T47D (cell line): ENCODE measurements at regions not wholly inside any gene's neighbourhood (a gene's known extent, or its start where the extent isn't known, plus 50 kb on each side); places are given as distances from the start of the nearest gene placed in this dataset.
"Not testable (repeated sequence)": the region's sequence is repeated elsewhere in the genome, so short reads cannot be mapped to it uniquely, and the experiment has no call there.

Source experiments
- DNase-seq, 2 experiments: peaks; one replicate each; pipeline versions ENCODE4 v3.0.0 to v3.0.0-alpha.2; 2011 to 2012; ENCODE audit warnings: low read depth in 1 of 2, low spot score in 1 of 2
- JUND ChIP-seq: IDR thresholded peaks from 2 replicates; pipeline ENCODE4 v1.6.1; 2012; ENCODE audit warnings: low read depth
- in situ Hi-C: cut with HindIII; loops from 2 replicates; pipeline ENCODE4 v1.10.0; 2016; ENCODE audit warnings: low sequenced_read_pairs, low pct_unique_long_range_greater_than_20kb

GRCh38 chr2:176997074-176997791, 215.4 kb upstream of the HNRNPA3 start:
- in situ Hi-C loops = no loop called here
- no peak for TF ChIP-seq JUND
- no peak for DNase-seq

- in situ Hi-C loops = no loop called here
- TF ChIP-seq JUND = no peak
- no peak for DNase-seq
Observed at GRCh38 chr2:176997792-176998169, 214.8 kb upstream of the HNRNPA3 start.

GRCh38 chr2:176999301-176999700, 213.3 kb upstream of the HNRNPA3 start:
- in situ Hi-C loops = no loop called here

GRCh38 chr2:177000061-177000714, 212.4 kb upstream of the HNRNPA3 start:
- TF ChIP-seq JUND = no peak
- DNase-seq = no peak
- in situ Hi-C loops = no loop called here

More at GRCh38 chr2:176999301-176999700, 213.3 kb upstream of the HNRNPA3 start:
- no peak for TF ChIP-seq JUND
- DNase-seq = no peak

- DNase-seq = no peak
- in situ Hi-C loops = no loop called here
- no peak for TF ChIP-seq JUND
Observed at GRCh38 chr2:177000715-177001072, 211.9 kb upstream of the HNRNPA3 start.

GRCh38 chr2:177001334-177001733, 211.3 kb upstream of the HNRNPA3 start:
- in situ Hi-C loops = no loop called here
- no peak for DNase-seq
- TF ChIP-seq JUND = no peak

GRCh38 chr2:177002983-177003382, 209.6 kb upstream of the HNRNPA3 start:
- in situ Hi-C loops = no loop called here
- no peak for DNase-seq
- no peak for TF ChIP-seq JUND

GRCh38 chr2:177007726-177008125, 204.9 kb upstream of the HNRNPA3 start:
- DNase-seq, in situ Hi-C loops: not testable (repeated sequence)

- DNase-seq, in situ Hi-C loops: not testable (repeated sequence)
Observed at GRCh38 chr2:177008662-177009061, 203.9 kb upstream of the HNRNPA3 start.

GRCh38 chr2:177010146-177010545, 202.4 kb upstream of the HNRNPA3 start:
- in situ Hi-C loops = no loop called here
- no peak for TF ChIP-seq JUND
- DNase-seq = no peak

- in situ Hi-C loops = no loop called here
- DNase-seq = no peak
- TF ChIP-seq JUND = no peak
Observed at GRCh38 chr2:177010861-177011260, 201.7 kb upstream of the HNRNPA3 start.

- in situ Hi-C loops = no loop called here
- TF ChIP-seq JUND = no peak
- no peak for DNase-seq
Observed at GRCh38 chr2:177014946-177015345, 197.6 kb upstream of the HNRNPA3 start.

- no peak for TF ChIP-seq JUND
- DNase-seq = no peak
- in situ Hi-C loops = no loop called here
Observed at GRCh38 chr2:177015356-177015923, 197.2 kb upstream of the HNRNPA3 start.

GRCh38 chr2:177020524-177021119, 192.0 kb upstream of the HNRNPA3 start:
- TF ChIP-seq JUND = no peak
- in situ Hi-C loops = no loop called here
- no peak for DNase-seq
